ENCODE measurements at regions not wholly inside any gene's neighbourhood (a gene's known extent, or its start where the extent isn't known, plus 50 kb on each side); places are given as distances from the start of the nearest gene placed in this dataset.
"Not testable (repeated sequence)": the region's sequence is repeated elsewhere in the genome, so short reads cannot be mapped to it uniquely, and the experiment has no call there.

DNA sequence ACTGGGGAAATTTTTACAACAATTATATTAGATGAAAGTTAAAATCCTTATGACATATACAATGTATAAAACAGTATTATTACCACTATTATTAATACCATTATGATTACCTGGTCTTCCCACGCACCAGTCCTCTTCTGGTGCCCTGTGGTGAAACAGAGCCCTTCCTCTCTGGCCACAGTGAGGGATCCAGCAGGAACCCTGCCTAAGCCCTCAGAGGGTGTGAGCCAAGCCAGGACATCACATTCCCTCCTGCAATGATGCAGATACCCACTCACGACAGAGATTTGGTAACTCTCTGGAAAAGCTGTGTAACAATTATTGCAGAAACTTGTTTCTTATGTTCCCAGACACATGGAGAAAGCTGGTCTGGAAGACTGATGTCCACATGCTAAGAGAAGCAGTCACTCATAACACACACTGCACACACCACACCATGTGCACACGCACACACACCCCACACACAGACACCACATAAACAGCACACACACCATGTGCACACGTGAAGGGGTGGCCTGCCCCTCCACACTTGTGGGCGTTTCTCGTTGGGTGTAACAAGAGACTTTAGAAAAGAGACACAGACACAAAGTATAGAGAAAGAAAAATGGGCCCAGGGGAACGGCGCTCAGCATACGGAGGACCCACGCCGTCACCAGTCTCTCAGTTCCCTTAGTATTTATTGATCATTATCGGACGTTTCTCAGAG lies 1373.8 kb upstream of the DEFB115 start:
- DNase-seq = not testable (repeated sequence)

DNA sequence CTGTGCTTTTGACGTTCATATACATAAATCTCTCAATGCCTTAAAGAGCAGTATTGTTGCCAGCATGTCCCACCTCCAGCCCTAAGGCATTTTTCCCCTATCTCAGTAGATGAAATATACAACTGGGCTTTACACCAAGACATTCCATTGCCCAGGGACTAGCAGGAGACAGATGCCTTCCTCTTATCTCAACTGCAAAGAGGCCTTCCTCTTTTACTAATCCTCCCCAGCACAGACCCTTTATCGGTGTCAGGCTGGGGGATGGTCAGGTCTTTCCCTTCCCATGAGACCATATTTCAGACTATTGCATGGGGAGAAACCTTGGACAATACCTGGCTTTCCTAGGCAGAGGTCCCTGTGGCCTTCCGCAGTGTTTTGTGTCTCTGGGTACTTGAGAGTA lies 1373.1 kb upstream of the DEFB115 start:
- DNase-seq = not testable (repeated sequence)

GRCh38 chr20:29885282-29886185 lies 1371.9 kb upstream of the DEFB115 start:
- not testable (repeated sequence) for DNase-seq

DNA sequence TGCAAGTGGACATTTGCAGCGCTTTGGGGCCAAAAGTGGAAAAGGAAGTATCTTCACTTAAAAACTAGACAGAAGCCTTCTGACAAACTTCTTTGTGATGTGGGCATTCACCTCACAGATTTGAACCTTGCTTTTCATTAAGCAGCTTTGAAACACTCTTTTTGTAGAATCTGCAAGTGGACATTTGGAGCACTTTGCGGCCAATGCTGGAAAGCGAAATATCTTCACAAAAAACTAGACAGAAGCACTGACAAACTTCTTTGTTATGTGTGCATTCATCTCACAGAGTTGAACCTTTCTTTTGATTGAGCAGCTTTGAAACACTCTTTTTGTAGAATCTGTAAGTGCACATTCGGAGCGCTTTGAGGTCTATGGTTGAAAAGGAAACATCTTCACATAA lies 1365.9 kb upstream of the DEFB115 start:
- DNase-seq = not testable (repeated sequence)
